Caki2 (cell line): ENCODE measurements at regions not wholly inside any gene's neighbourhood (a gene's known extent, or its start where the extent isn't known, plus 50 kb on each side); places are given as distances from the start of the nearest gene placed in this dataset.

Source experiments
- DNase-seq: peaks from one replicate; pipeline ENCODE4 v3.0.0-alpha.2; 2015; ENCODE audit warnings: low read depth
- in situ Hi-C: cut with HindIII; loops from 2 replicates; pipeline ENCODE4 v1.10.0; 2016; ENCODE audit warnings: low sequenced_read_pairs, low pct_unique_long_range_greater_than_20kb, mixed read lengths

- in situ Hi-C loops, result no loop called here
- DNase-seq, result no peak
Measured at GRCh38 chr3:71843071-71843470, 58.1 kb upstream of the PROK2 start.

GRCh38 chr3:71838406-71838805 lies 53.5 kb upstream of the PROK2 start:
- DNase-seq, result no peak
- in situ Hi-C loops, result no loop called here
